Activated T-helper 1 cell treated with Interleukin-2 at 50 U/mL for 16 hours (primary cell): ENCODE measurements at regions not wholly inside any gene's neighbourhood (a gene's known extent, or its start where the extent isn't known, plus 50 kb on each side); places are given as distances from the start of the nearest gene placed in this dataset.
"Not testable (repeated sequence)": the region's sequence is repeated elsewhere in the genome, so short reads cannot be mapped to it uniquely, and the experiment has no call there.

Experiments
- DNase-seq: peaks from one replicate; pipeline ENCODE4 v3.0.0-alpha.2; 2020; ENCODE audit warnings: low read depth

- DNase-seq, result no peak
These were observed 82.7 kb upstream of the PDZD8 start for GRCh38 chr10:117457932-117458331.

- no peak for DNase-seq
These were observed 82.0 kb upstream of the PDZD8 start for GRCh38 chr10:117457071-117457810.

- DNase-seq, result no peak
These were observed 80.1 kb upstream of the PDZD8 start for GRCh38 chr10:117455346-117455745.

- DNase-seq, result no peak
These were observed 79.3 kb upstream of the PDZD8 start for GRCh38 chr10:117454502-117454901.

GRCh38 chr10:117453484-117453883 lies 78.2 kb upstream of the PDZD8 start:
- DNase-seq, result not testable (repeated sequence)

GRCh38 chr10:117450940-117451339 lies 75.7 kb upstream of the PDZD8 start:
- no peak for DNase-seq

DNA sequence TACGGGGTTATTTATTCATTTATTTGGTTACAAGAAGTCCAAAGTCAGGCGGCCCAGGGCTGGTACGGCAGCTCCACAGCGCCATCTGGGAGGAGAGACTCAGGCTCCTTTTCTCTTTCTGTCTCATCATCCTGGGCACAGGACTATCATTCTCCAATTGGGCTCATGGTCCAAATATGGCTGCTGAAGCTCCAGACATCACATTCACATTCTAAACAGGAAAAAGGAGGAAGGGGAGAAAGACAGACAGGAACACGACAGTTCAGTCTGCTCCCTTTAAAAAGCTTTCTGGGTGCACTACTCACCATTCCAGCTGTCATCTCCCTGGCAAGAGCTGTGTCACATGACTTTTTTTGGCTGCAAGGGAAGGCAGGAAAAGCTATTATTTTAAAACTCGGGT lies 74.4 kb upstream of the PDZD8 start:
- no peak for DNase-seq

GRCh38 chr10:117448802-117449201 lies 73.6 kb upstream of the PDZD8 start:
- DNase-seq, result no peak

DNA sequence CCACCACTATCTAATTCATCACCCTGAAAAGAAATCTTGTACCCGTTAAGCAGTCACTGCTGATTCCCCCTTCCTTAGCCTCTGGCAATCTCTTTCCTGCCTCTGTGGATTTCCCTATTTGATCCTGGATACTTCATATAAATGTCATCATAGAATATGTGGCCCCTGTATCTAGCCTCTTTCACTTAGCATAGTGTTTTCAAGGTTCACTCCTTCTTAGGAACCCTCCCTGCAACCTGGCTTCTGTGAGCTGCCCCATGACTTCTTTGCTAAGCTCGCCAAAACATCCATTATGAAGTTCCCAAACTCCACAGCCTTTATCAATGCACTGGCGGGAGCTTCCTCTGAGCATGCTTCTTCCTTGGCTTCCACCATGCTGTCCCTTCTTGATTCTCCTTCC lies 70.8 kb upstream of the PDZD8 start:
- DNase-seq, result no peak

DNA sequence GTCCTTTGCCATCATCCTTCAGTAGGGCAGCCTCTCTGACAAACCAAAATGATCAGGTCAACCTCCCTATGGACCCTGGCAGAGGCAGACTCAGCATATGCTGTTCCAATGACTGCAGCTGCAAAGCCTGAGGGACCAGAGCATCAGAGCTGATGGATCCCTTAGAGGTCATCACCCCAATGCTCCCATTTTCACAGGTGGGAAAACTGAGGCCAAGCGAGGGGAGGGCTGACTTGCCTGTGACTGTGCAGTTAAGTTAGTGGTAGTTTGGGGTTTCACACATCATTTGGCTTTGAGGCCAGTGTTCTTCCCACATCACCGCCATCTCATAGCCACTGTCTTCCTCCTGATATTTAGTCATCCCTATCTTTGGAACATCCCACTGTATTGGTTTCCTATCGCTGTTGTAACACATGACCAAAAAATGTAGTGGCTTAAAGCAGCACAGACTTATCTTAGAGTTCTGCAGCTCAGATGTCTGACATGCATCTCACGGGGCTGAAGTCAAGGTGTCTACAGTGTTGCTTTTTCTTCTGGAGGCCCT lies 69.3 kb upstream of the PDZD8 start:
- DNase-seq, result no peak

DNA sequence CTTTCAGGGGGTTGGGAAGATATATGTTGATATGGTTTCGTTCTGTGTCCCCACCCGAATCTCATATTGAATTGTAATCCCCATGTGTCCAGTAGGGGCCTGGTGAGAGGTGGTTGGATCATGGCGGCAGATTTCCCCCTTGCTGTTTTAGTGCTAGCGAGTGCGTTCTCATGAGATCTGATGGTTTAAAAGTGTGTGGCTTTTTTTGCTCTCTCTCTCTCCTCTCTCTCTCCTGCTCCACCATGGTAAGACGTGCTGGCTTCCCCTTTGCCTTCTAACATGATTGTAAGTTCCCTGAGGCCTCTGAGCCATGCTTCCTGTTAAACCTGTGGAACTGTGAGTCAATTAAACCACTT lies 68.4 kb upstream of the PDZD8 start:
- DNase-seq, result no peak

- DNase-seq, result peak; percentile 19
These were observed 67.9 kb upstream of the PDZD8 start for GRCh38 chr10:117442944-117443685.

DNA sequence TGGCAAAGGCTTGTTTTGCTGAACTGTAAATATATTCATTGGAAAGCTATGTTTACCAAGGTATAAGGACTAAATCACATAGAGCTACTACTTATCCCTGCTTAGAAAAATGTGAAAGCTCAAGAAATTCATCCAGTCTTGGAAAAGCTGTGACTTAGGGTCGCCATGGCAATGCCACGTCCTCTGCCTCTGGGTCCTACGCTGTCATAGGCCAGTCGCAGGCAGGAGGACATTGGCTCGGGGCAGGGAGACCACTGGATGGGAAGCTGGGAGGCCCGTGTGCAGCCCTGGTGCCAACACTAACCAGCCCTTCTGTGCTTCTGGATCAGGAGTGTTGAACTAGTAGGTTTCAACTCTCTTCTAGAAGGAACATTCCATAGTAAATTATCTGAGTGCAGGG lies 67.3 kb upstream of the PDZD8 start:
- DNase-seq, result no peak

DNA sequence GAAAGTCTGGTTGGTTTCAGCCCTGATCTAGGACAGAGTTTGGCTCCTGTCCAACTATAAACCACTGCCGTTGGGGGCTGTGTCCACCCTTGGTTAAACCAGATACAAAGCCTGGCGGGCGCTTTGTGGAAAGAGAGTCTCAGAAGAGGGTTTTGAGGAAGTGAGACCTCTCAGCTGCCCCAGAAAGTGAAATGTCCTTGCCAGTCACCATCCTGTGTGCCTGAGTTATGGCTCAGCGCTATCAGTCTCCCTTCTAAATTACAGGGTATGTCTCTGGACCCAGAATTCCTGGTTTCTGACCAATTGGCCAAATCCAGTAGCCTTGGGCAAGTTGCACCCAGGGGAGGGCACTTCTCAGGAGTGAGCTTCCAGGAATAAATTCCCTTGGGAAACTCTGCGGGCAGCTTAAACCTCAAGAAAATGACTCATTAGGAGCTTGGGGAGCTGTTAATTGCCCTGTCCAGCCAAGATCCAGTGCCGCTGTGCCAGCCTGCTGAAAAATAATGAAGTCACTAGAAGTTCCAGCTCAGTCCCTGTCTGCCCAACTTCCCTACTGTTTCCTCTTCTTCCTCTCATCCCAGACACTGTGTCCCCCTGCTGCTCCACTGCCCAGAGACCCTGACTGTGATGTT lies 66.7 kb upstream of the PDZD8 start:
- DNase-seq, result no peak

DNA sequence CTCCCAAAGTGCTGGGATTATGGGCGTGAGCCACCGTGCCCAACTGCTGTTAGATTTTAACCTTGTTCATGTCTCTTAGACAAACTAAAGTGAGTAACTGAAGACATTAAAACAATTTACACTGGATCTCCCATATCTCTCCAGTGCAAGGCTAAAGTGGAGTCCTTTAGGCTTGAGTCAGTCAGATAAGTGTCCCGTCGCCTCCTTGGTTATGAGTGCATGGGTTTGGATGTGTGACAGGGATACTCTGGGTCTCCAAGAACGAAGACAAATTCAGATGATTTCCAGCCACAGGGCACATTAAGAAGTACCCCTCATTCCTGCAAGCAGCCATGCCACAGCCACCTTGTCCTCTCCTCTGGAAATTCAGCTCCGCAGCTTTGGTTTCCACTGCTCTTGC lies 66.1 kb upstream of the PDZD8 start:
- no peak for DNase-seq

DNA sequence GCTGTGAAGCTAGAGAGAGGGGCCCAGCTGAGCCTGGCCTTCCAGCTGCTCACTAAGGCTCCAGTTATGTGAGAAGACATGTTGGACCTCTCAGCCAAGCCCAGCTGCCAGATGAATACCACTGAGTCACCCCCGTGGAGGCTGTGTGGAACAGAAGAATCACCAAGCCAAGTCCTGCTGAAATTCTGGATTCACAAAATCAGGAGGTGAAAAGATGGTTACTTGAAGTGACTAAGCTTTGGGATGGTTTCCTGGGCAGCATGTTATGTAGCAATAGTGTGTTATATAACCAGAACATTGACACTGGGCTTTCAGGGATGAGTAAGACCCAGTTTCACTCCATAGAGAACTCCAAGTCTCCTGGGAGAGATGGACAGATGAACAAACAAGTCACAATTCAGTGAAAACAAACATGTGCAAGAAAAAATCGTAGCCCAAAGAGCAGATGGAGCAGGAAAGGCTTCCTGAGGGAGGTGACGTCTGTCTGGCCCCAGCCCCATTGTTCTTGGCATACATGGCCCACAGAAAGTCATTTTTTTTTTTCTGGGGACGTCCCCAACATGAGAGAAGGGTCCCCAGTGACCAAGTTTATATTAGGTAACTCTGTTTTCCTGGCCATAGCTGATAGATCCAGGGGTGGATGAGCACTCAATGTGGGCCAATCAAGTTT lies 64.1 kb upstream of the PDZD8 start:
- no peak for DNase-seq

GRCh38 chr10:117432866-117433265 lies 57.6 kb upstream of the PDZD8 start:
- DNase-seq, result no peak

DNA sequence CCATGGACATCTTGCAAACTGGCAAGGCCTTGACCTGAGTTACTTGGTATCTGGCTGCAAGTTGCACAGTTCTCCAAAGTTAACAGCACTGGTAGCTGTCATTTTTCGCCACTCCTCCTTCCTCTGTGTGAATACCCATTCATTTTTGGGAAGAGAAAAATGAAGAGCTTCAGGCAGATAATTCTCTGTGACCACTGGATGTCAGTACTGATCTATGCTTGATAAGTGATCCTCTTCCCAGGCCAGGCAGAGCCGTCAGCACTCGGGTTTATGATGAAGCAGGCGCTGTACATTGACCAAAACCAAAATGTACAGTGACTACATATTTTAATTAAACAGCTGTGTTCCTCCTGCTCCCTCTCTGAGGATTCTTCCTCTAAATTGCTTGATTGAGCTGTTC lies 55.9 kb upstream of the PDZD8 start:
- DNase-seq, result no peak

DNA sequence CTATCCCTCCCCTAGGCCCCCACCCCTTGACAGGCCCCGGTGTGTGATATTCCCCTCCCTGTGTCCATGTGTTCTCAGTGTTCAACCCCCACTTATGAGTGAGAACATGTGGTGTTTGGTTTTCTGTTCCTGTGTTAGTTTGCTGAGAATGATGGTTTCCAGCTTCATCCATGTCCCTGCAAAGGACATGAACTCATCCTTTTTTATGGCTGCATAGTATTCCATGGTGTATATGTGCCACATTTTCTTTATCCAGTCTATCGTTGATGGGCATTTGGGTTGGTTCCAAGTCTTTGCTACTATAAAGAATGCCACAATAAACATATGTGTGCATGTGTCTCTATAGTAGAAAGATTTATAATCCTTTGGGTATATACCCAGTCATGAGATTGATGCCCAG lies 55.3 kb upstream of the PDZD8 start:
- DNase-seq, result not testable (repeated sequence)

DNA sequence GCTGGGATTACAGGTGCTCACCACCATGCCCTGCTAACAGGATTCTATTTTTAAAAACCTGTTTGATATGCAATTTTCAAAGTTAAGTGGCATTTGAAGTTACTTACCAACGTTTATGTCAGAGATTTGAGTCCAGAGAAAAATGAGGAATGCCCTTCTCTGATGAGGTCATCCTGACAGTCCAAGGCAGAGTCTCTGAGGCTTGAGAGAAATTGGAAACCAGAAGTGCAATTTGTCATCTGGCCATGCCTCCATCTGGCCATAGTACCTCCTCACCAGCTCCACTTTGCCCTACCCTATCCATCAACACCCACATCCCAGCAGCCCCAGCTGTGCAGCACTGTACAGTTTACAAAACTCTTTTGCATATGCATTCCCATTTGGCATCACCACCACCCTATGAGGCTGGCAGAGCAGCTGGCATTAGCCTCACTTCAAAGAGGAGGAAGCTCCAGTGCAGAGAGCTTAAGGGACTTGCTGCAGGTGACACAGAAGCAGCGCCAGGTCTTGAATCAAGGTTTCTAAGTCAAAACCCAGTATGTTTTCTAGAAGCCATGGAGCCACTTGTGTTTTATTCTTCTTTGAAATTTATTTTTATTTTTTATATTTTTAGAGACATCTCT lies 54.5 kb upstream of the PDZD8 start:
- no peak for DNase-seq

GRCh38 chr10:117427356-117427755 lies 52.1 kb upstream of the PDZD8 start:
- no peak for DNase-seq

DNA sequence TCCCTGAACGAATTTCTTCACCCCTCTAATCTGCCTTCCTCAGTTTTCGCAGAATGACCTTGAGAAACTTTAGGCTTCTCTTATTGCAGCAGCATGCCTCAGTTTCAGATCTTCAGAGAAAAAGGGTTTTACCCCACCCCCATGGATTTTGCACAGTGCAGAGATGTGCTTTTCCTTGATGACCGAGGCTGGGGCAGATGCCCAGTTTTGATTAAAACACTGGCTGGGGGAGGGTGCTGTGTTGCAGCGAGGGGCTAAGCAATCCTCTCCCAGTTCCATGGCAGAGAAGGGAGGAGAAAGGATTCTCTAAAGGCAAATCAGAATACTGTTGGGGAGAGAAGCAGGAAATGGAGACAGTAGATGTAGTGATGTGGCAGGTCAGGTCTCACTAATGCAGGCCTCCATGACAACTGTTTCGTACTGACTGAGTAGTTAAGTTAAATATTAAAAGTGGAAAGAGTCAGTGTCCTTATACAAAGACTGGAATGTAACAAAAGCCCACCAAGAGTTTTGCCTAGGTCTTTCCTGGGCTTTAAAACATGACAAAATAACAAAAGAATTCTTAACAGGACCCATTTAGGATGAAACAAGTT lies 50.8 kb upstream of the PDZD8 start:
- DNase-seq, result no peak
